GM21526 (cell line): ENCODE measurements at regions not wholly inside any gene's neighbourhood (a gene's known extent, or its start where the extent isn't known, plus 50 kb on each side); places are given as distances from the start of the nearest gene placed in this dataset.

Source experiments
- ATAC-seq: cut with Tn5 transposase; IDR thresholded peaks from one replicate; pipeline ENCODE4 v1.9.1; 2021; ENCODE audit warnings: moderate library complexity; ENCODE audit not compliant: unreplicated experiment, low FRiP score

GRCh38 chr3:159209459-159209858 lies 407.6 kb downstream of the MFSD1 start:
- no peak for ATAC-seq

- ATAC-seq, result no peak
Measured at GRCh38 chr3:159210336-159210735, 408.5 kb downstream of the MFSD1 start.

GRCh38 chr3:159216311-159216710 lies 414.5 kb downstream of the MFSD1 start:
- ATAC-seq, result no peak

- ATAC-seq, result no peak
Measured at GRCh38 chr3:159219231-159219630, 417.4 kb downstream of the MFSD1 start.

- ATAC-seq, result no peak
Measured at GRCh38 chr3:159221335-159221734, 419.5 kb downstream of the MFSD1 start.

- no peak for ATAC-seq
Measured at GRCh38 chr3:159229116-159229680, 427.3 kb downstream of the MFSD1 start.

GRCh38 chr3:159232966-159233365 lies 431.1 kb downstream of the MFSD1 start:
- ATAC-seq, result no peak

- no peak for ATAC-seq
Measured at GRCh38 chr3:159233734-159234133, 431.9 kb downstream of the MFSD1 start.

GRCh38 chr3:159234306-159234705 lies 432.5 kb downstream of the MFSD1 start:
- ATAC-seq, result no peak

- ATAC-seq, result no peak
Measured at GRCh38 chr3:159236321-159236720, 434.5 kb downstream of the MFSD1 start.

- ATAC-seq, result no peak
Measured at GRCh38 chr3:159237226-159237625, 435.4 kb downstream of the MFSD1 start.

- ATAC-seq, result no peak
Measured at GRCh38 chr3:159238646-159239045, 436.8 kb downstream of the MFSD1 start.

GRCh38 chr3:159239059-159239458 lies 437.2 kb downstream of the MFSD1 start:
- ATAC-seq, result no peak

- ATAC-seq, result no peak
Measured at GRCh38 chr3:159244933-159245332, 443.1 kb downstream of the MFSD1 start.

GRCh38 chr3:159245871-159246270 lies 444.0 kb downstream of the MFSD1 start:
- ATAC-seq, result no peak

GRCh38 chr3:159246385-159246784 lies 444.5 kb downstream of the MFSD1 start:
- ATAC-seq, result no peak

- ATAC-seq, result no peak
Measured at GRCh38 chr3:159249472-159250174, 447.8 kb downstream of the MFSD1 start.

GRCh38 chr3:159250961-159251360 lies 449.1 kb downstream of the MFSD1 start:
- no peak for ATAC-seq

- no peak for ATAC-seq
Measured at GRCh38 chr3:159252274-159252673, 450.4 kb downstream of the MFSD1 start.

GRCh38 chr3:159252772-159253384 lies 451.0 kb downstream of the MFSD1 start:
- no peak for ATAC-seq

- no peak for ATAC-seq
Measured at GRCh38 chr3:159253860-159254259, 452.0 kb downstream of the MFSD1 start.

- no peak for ATAC-seq
Measured at GRCh38 chr3:159257954-159258353, 456.1 kb downstream of the MFSD1 start.
